ENCODE measurements at regions not wholly inside any gene's neighbourhood (a gene's known extent, or its start where the extent isn't known, plus 50 kb on each side); places are given as distances from the start of the nearest gene placed in this dataset.

DNA sequence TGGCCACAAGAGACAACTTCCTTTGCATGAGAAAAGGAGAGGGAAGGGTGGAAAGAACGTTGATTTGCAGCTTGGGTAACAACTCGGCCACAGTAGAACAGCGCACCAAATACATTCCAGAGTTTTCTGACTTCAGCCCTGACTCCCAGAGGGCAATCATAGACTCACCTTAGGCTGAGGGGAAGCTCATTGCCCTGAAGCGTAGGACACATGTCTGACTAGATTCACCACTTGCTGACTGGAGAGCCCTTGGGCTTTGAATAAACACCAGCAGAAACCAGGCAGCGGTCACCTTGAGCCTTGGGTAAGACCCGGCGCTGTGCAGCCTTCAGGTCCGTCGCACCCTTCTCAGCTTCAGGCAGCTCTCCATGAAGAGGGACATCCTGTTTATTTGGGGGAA, 151.8 kb upstream of the GRIA4 start:
- no TSS peak for BruUV-seq (replicated peaks)
- POLR2A ChIA-PET: no interaction called here
- no peaks in the 10 kb centered on the region for H3K79me2 ChIP-seq (ENCODE audit: insufficient read depth, low read depth, low read length)
- H3K9me3 ChIP-seq (ENCODE audit: low read length): no peaks in the 10 kb centered on the region
- no peak overlapping the region for H2AFZ ChIP-seq (ENCODE audit: low read length)
- no peaks in the 10 kb centered on the region for H3K4me1 ChIP-seq (ENCODE audit: insufficient read depth, low read length, poor library complexity, severe bottlenecking)
- no peak overlapping the region for H3K27ac ChIP-seq (ENCODE audit: low read depth, low read length, poor library complexity, severe bottlenecking)
- no peak overlapping the region for H3K4me3 ChIP-seq (ENCODE audit: low read depth, low read length, poor library complexity, severe bottlenecking)
- intact Hi-C loops (cut with micrococcal nuclease; ENCODE audit: unreplicated experiment): no loop called here
- H4K20me1 ChIP-seq (ENCODE audit: insufficient read depth, low read length): no peaks in the 10 kb centered on the region
- CTCF ChIA-PET (ENCODE audit: unreplicated experiment): no interaction called here
- H3K36me3 ChIP-seq (ENCODE audit: insufficient read depth, low read length): no peaks in the 10 kb centered on the region
- H3K4me2 ChIP-seq (ENCODE audit: low read length): no peak overlapping the region
- DNase-seq (ENCODE audit: low spot score): no peak
- no peaks in the 10 kb centered on the region for H3K9me2 ChIP-seq (ENCODE audit: insufficient read depth, low read length)
- TF ChIP-seq, protein P1, sequence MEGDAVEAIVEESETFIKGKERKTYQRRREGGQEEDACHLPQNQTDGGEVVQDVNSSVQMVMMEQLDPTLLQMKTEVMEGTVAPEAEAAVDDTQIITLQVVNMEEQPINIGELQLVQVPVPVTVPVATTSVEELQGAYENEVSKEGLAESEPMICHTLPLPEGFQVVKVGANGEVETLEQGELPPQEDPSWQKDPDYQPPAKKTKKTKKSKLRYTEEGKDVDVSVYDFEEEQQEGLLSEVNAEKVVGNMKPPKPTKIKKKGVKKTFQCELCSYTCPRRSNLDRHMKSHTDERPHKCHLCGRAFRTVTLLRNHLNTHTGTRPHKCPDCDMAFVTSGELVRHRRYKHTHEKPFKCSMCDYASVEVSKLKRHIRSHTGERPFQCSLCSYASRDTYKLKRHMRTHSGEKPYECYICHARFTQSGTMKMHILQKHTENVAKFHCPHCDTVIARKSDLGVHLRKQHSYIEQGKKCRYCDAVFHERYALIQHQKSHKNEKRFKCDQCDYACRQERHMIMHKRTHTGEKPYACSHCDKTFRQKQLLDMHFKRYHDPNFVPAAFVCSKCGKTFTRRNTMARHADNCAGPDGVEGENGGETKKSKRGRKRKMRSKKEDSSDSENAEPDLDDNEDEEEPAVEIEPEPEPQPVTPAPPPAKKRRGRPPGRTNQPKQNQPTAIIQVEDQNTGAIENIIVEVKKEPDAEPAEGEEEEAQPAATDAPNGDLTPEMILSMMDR (conservative IDR thresholded peaks at IDR 0.05; ENCODE audit: low read length): no peak
- TF ChIP-seq EZH2phosphoT487 (IDR thresholded peaks at IDR 0.05; ENCODE audit: borderline replicate concordance, low read depth, low read length): no peak

DNA sequence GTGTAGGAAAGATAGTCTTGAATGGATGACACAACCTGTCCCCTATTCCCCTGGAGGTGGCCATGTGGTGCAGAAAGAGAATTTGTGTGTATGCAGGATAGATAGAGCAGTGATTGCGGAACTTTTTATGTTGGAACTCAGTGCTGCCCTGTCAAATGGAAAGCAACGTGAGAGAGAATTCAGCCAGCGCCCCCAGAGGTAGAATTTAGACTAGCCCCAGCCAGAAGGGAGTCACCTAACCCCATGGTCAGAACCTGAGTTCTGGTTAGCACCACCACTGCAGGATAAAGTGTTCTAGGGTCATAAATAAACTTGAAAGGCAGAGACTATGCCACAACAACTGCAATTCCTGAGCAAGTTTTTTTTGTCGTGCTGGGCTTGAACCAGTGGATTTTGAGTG, 152.9 kb upstream of the GRIA4 start:
- no TSS peak for BruUV-seq (replicated peaks)
- TF ChIP-seq EZH2phosphoT487 (IDR thresholded peaks at IDR 0.05; ENCODE audit: borderline replicate concordance, low read depth, low read length): no peak
- TF ChIP-seq, protein P1 (conservative IDR thresholded peaks at IDR 0.05; ENCODE audit: low read length): peak; percentile 57
- CTCF ChIA-PET (ENCODE audit: unreplicated experiment): no interaction called here
- no peak for DNase-seq (ENCODE audit: low spot score)
- Histone ChIP-seq H2AFZ (ENCODE audit: low read length) (no peak overlapping the region), H3K4me3 (ENCODE audit: low read depth, low read length, poor library complexity, severe bottlenecking) (no peak overlapping the region), H3K27ac (ENCODE audit: low read depth, low read length, poor library complexity, severe bottlenecking) (no peak overlapping the region), H3K4me2 (ENCODE audit: low read length) (no peak overlapping the region), H3K79me2 (ENCODE audit: insufficient read depth, low read depth, low read length) (no peaks in the 10 kb centered on the region), H3K4me1 (ENCODE audit: insufficient read depth, low read length, poor library complexity, severe bottlenecking) (no peaks in the 10 kb centered on the region), H3K36me3 (ENCODE audit: insufficient read depth, low read length) (no peaks in the 10 kb centered on the region), H3K9me2 (ENCODE audit: insufficient read depth, low read length) (no peaks in the 10 kb centered on the region), H3K9me3 (ENCODE audit: low read length) (no peaks in the 10 kb centered on the region), H4K20me1 (ENCODE audit: insufficient read depth, low read length) (no peaks in the 10 kb centered on the region)
- intact Hi-C loops (cut with micrococcal nuclease; ENCODE audit: unreplicated experiment): no loop called here
- POLR2A ChIA-PET: no interaction called here

DNA sequence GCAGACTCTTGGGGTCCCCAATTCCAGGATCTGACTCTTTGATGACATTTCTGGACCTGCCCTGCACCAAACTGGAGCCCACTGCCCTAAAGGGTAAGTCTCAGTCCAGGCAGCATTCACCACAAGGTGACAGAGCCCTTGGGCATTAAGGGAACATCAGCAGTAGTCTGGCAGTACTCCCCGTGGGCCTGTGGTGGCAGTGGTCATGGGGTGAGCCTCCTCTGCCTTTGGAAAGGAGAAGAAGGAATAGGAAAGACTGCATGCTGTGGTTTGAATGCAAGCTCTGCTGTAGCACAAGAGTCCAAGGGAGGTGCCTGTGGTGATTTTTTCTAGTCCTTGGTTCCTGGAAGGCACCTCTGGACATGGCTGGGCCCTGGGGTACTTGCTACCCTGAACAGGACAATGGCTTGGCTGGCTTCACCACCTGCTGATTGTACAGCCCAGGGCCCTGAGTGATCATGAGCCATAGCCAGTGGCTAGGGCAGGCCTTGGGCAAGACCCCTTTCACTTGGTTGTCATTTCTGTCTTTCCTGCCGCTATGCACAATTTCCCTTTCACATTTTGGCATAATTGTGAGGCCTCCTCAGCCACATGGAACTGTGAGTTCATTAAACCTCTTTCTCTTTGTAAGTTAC, 160.7 kb upstream of the GRIA4 start:
- Histone ChIP-seq H3K4me3 (ENCODE audit: low read depth, low read length, poor library complexity, severe bottlenecking) (no peak overlapping the region), H3K9me2 (ENCODE audit: insufficient read depth, low read length) (no peaks in the 10 kb centered on the region)

More for the DNA sequence above, 160.7 kb upstream of the GRIA4 start:
- POLR2A ChIA-PET: no interaction called here
- DNase-seq (ENCODE audit: low spot score): no peak
- no peaks in the 10 kb centered on the region for H3K36me3 ChIP-seq (ENCODE audit: insufficient read depth, low read length)
- BruUV-seq (replicated peaks): no TSS peak
- CTCF ChIA-PET (ENCODE audit: unreplicated experiment): no interaction called here
- no peak overlapping the region for H3K27ac ChIP-seq (ENCODE audit: low read depth, low read length, poor library complexity, severe bottlenecking)
- H3K4me2 ChIP-seq (ENCODE audit: low read length): no peak overlapping the region
- TF ChIP-seq, protein P1 (conservative IDR thresholded peaks at IDR 0.05; ENCODE audit: low read length): no peak
- 0 out of 2 replicates have a peak, but pooled peaks cover 2% of the 10 kb centered on the region for H3K9me3 ChIP-seq (ENCODE audit: low read length)
- no peaks in the 10 kb centered on the region for H3K79me2 ChIP-seq (ENCODE audit: insufficient read depth, low read depth, low read length)
- intact Hi-C loops (cut with micrococcal nuclease; ENCODE audit: unreplicated experiment): no loop called here
- no peak overlapping the region for H2AFZ ChIP-seq (ENCODE audit: low read length)
- H4K20me1 ChIP-seq (ENCODE audit: insufficient read depth, low read length): no peaks in the 10 kb centered on the region
- H3K4me1 ChIP-seq (ENCODE audit: insufficient read depth, low read length, poor library complexity, severe bottlenecking): no peaks in the 10 kb centered on the region

Data from OCI-LY7 (cell line).